A549 (cell line): ENCODE measurements at regions not wholly inside any gene's neighbourhood (a gene's known extent, or its start where the extent isn't known, plus 50 kb on each side); places are given as distances from the start of the nearest gene placed in this dataset.

Source experiments
- ESRRA ChIP-seq: fragments of 150-350 bp; IDR thresholded peaks from 2 replicates; pipeline ENCODE4 v1.6.1; 2014; ENCODE audit warnings: mild to moderate bottlenecking, low read length, borderline replicate concordance
- POLR2A ChIP-seq: IDR thresholded peaks from 2 replicates; pipeline ENCODE4 v1.6.1; 2012; ENCODE audit warnings: mild to moderate bottlenecking, low read length
- TF ChIP-seq, protein P1 (sequence below): fragments of >200 bp; sonication (Bioruptor Twin); formaldehyde crosslinking; IDR thresholded peaks from 3 replicates; pipeline ENCODE4 v1.5.1; 2016
- TF ChIP-seq, protein P2 (sequence below): fragments of 450-650 bp; IDR thresholded peaks from 2 replicates; pipeline ENCODE4 v1.6.1; 2014; ENCODE audit warnings: antibody characterized with exemption
- TF ChIP-seq, protein P3 (sequence below): fragments of 150-350 bp; IDR thresholded peaks from 2 replicates; pipeline ENCODE4 v1.6.1; 2014; ENCODE audit warnings: low read depth, mild to moderate bottlenecking, low read length
- TF ChIP-seq, protein P4 (sequence below): IDR thresholded peaks from 2 replicates; pipeline ENCODE4 v1.6.1; 2012

DNA sequence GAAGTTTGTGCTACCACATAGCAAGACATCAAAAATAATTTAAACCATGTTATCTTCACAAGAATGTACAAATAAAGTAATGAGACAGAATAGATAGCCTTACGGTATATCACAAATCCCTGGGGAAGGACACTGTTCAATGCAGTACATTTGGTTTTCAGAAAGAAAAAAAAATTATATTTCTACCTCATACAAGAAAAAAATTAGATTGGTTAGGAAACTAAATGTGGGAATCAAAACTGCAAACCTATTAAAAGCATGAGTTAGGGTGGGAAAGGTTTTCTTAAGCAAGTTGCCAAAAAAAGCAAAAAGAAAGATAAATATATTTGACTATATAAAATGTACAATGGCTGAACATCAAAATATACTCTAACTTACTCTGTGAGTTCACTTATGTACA, 201.9 kb upstream of the NREP start:
- TF ChIP-seq, protein P1, sequence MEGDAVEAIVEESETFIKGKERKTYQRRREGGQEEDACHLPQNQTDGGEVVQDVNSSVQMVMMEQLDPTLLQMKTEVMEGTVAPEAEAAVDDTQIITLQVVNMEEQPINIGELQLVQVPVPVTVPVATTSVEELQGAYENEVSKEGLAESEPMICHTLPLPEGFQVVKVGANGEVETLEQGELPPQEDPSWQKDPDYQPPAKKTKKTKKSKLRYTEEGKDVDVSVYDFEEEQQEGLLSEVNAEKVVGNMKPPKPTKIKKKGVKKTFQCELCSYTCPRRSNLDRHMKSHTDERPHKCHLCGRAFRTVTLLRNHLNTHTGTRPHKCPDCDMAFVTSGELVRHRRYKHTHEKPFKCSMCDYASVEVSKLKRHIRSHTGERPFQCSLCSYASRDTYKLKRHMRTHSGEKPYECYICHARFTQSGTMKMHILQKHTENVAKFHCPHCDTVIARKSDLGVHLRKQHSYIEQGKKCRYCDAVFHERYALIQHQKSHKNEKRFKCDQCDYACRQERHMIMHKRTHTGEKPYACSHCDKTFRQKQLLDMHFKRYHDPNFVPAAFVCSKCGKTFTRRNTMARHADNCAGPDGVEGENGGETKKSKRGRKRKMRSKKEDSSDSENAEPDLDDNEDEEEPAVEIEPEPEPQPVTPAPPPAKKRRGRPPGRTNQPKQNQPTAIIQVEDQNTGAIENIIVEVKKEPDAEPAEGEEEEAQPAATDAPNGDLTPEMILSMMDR, result no peak
- TF ChIP-seq, protein P2, sequence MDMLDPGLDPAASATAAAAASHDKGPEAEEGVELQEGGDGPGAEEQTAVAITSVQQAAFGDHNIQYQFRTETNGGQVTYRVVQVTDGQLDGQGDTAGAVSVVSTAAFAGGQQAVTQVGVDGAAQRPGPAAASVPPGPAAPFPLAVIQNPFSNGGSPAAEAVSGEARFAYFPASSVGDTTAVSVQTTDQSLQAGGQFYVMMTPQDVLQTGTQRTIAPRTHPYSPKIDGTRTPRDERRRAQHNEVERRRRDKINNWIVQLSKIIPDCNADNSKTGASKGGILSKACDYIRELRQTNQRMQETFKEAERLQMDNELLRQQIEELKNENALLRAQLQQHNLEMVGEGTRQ, result no peak
- TF ChIP-seq POLR2A (no peak), ESRRA (no peak)
- TF ChIP-seq, protein P3, sequence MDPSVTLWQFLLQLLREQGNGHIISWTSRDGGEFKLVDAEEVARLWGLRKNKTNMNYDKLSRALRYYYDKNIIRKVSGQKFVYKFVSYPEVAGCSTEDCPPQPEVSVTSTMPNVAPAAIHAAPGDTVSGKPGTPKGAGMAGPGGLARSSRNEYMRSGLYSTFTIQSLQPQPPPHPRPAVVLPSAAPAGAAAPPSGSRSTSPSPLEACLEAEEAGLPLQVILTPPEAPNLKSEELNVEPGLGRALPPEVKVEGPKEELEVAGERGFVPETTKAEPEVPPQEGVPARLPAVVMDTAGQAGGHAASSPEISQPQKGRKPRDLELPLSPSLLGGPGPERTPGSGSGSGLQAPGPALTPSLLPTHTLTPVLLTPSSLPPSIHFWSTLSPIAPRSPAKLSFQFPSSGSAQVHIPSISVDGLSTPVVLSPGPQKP, result no peak
- TF ChIP-seq, protein P4, sequence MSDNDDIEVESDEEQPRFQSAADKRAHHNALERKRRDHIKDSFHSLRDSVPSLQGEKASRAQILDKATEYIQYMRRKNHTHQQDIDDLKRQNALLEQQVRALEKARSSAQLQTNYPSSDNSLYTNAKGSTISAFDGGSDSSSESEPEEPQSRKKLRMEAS, result no peak
